ENCODE measurements at regions not wholly inside any gene's neighbourhood (a gene's known extent, or its start where the extent isn't known, plus 50 kb on each side); places are given as distances from the start of the nearest gene placed in this dataset.

GRCh38 chr1:178645157-178645807 lies 79.8 kb upstream of the RALGPS2 start:
- no peak for TF ChIP-seq REST (IDR thresholded peaks at IDR 0.05; ENCODE audit: low read depth)
- TF ChIP-seq YY1 (IDR thresholded peaks at IDR 0.05; ENCODE audit: low read depth) = no peak
- no peak for TF ChIP-seq CREB1 (IDR thresholded peaks at IDR 0.05; ENCODE audit: low read depth)
- no peak for TF ChIP-seq FOXM1 (IDR thresholded peaks at IDR 0.05; ENCODE audit: borderline replicate concordance, low read depth)
- TF ChIP-seq EGR1 (IDR thresholded peaks at IDR 0.05) = no peak
- TF ChIP-seq TCF12 (IDR thresholded peaks at IDR 0.05; ENCODE audit: low read depth) = no peak
- no peak for TF ChIP-seq CEBPB (IDR thresholded peaks at IDR 0.05)
- TF ChIP-seq, protein P1, sequence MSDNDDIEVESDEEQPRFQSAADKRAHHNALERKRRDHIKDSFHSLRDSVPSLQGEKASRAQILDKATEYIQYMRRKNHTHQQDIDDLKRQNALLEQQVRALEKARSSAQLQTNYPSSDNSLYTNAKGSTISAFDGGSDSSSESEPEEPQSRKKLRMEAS (IDR thresholded peaks at IDR 0.05) = no peak
- TF ChIP-seq ZBTB7A (IDR thresholded peaks at IDR 0.05; ENCODE audit: low read depth) = no peak
- no peak for TF ChIP-seq EP300 (IDR thresholded peaks at IDR 0.05; ENCODE audit: borderline replicate concordance)

DNA sequence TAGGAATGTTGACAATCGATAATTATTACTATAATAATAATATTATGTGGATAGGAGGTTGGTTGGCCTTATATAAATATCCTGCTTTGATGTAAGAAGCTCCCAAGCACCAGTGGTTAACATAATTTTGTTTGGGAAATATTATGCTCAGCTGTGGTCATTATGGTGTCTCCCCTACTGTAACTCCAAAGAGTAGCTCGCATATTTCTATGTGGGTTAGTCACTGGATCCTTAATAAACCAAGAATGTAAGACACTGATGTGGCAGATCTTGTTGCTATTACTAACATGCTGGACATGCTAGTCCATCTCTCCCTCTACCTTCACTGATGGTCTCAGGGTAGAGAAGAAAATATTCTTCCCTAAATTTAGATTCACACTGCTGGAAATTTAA lies 79.2 kb upstream of the RALGPS2 start:
- TF ChIP-seq REST (IDR thresholded peaks at IDR 0.05; ENCODE audit: low read depth) (no peak), NFIC (IDR thresholded peaks at IDR 0.05) (no peak), CREB1 (IDR thresholded peaks at IDR 0.05; ENCODE audit: low read depth) (no peak), TAF1 (IDR thresholded peaks at IDR 0.05; ENCODE audit: low read depth) (no peak), ZBTB7A (IDR thresholded peaks at IDR 0.05; ENCODE audit: low read depth) (no peak), TEAD4 (IDR thresholded peaks at IDR 0.05) (no peak), CEBPB (IDR thresholded peaks at IDR 0.05) (no peak), FOXM1 (IDR thresholded peaks at IDR 0.05; ENCODE audit: borderline replicate concordance, low read depth) (no peak), YY1 (IDR thresholded peaks at IDR 0.05; ENCODE audit: low read depth) (no peak), RAD21 (IDR thresholded peaks at IDR 0.05; ENCODE audit: low read depth) (no peak)

GRCh38 chr1:178646821-178647220 lies 78.2 kb upstream of the RALGPS2 start:
- TF ChIP-seq EP300 (IDR thresholded peaks at IDR 0.05; ENCODE audit: borderline replicate concordance) (no peak), RAD21 (IDR thresholded peaks at IDR 0.05; ENCODE audit: low read depth) (no peak), TCF12 (IDR thresholded peaks at IDR 0.05; ENCODE audit: low read depth) (no peak), NFIC (IDR thresholded peaks at IDR 0.05) (no peak), TAF1 (IDR thresholded peaks at IDR 0.05; ENCODE audit: low read depth) (no peak), YY1 (IDR thresholded peaks at IDR 0.05; ENCODE audit: low read depth) (no peak), CREB1 (IDR thresholded peaks at IDR 0.05; ENCODE audit: low read depth) (no peak), FOXM1 (IDR thresholded peaks at IDR 0.05; ENCODE audit: borderline replicate concordance, low read depth) (no peak), CEBPB (IDR thresholded peaks at IDR 0.05) (no peak), EGR1 (IDR thresholded peaks at IDR 0.05) (no peak), REST (IDR thresholded peaks at IDR 0.05; ENCODE audit: low read depth) (no peak)

DNA sequence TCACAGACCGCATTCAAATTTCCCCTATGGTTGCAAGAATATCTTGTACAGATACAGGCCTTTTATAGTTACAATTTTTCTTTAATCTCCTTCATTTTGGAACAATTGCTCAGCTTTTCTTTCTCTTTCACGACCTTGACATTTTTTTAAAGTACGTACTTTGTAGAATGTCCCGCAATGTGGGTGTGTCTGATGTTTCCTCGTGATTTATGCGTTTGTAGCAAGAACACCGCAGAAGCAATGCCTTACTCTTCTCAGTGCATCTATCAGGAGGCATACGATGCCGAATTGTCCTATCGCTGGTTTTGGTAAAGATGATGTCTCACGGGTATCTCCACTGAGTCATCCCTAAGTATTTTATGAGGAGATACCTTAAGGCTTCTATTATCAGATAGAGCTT lies 76.9 kb upstream of the RALGPS2 start:
- TF ChIP-seq, protein P2, sequence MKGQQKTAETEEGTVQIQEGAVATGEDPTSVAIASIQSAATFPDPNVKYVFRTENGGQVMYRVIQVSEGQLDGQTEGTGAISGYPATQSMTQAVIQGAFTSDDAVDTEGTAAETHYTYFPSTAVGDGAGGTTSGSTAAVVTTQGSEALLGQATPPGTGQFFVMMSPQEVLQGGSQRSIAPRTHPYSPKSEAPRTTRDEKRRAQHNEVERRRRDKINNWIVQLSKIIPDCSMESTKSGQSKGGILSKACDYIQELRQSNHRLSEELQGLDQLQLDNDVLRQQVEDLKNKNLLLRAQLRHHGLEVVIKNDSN (IDR thresholded peaks at IDR 0.05) = no peak
- TF ChIP-seq EP300 (IDR thresholded peaks at IDR 0.05; ENCODE audit: borderline replicate concordance) = no peak

- TF ChIP-seq TEAD4 (IDR thresholded peaks at IDR 0.05) = no peak
- no peak for TF ChIP-seq CREB1 (IDR thresholded peaks at IDR 0.05; ENCODE audit: low read depth)
- no peak for TF ChIP-seq EGR1 (IDR thresholded peaks at IDR 0.05)
- TF ChIP-seq YY1 (IDR thresholded peaks at IDR 0.05; ENCODE audit: low read depth) = no peak
- TF ChIP-seq TCF12 (IDR thresholded peaks at IDR 0.05; ENCODE audit: low read depth) = no peak
- no peak for TF ChIP-seq RAD21 (IDR thresholded peaks at IDR 0.05; ENCODE audit: low read depth)
- no peak for TF ChIP-seq CEBPB (IDR thresholded peaks at IDR 0.05)
- TF ChIP-seq, protein P2 (IDR thresholded peaks at IDR 0.05) = no peak
- TF ChIP-seq ZBTB7A (IDR thresholded peaks at IDR 0.05; ENCODE audit: low read depth) = no peak
- TF ChIP-seq TAF1 (IDR thresholded peaks at IDR 0.05; ENCODE audit: low read depth) = no peak
These were observed 75.3 kb upstream of the RALGPS2 start for GRCh38 chr1:178649582-178650350.

Data from Ishikawa (cell line).